Endothelial cell of umbilical vein (primary cell): ENCODE measurements at regions not wholly inside any gene's neighbourhood (a gene's known extent, or its start where the extent isn't known, plus 50 kb on each side); places are given as distances from the start of the nearest gene placed in this dataset.

ENCODE experiments used
- BruUV-seq: library from RNA; stranded (reverse); fragments of 400-500 nt; replicated peaks from 2 replicates; lab custom pipeline; 2021; lab: Mats Ljungman, UMichigan
- CTCF ChIA-PET: fragments of 300-600, 350-600 bp; sonication (Branson Sonifier 250); formaldehyde crosslinking; loops from one replicate; lab custom pipeline; 2021; ENCODE audit warnings: antibody characterized with exemption, inconsistent platforms; lab: Charles Lee
- POLR2A ChIA-PET: fragments of 300-600, 350-600 bp; sonication (Branson Sonifier 250); formaldehyde crosslinking; loops from one replicate; lab custom pipeline; 2021; ENCODE audit warnings: antibody characterized with exemption, inconsistent platforms; lab: Charles Lee
- DNase-seq: peaks from one replicate; pipeline ENCODE4 v3.0.0-alpha.2; 2011; ENCODE audit warnings: low read depth, low spot score
- FAIRE-seq: peaks from 2 replicates; lab custom pipeline; 2011; peaks lifted over from hg19 to GRCh38; lab: Jason Lieb, UNC
- H2AFZ ChIP-seq: 2 replicates; pipeline ENCODE4 v1.6.0; 2012; ENCODE audit warnings: low read depth, low read length, control low read depth, inconsistent platforms
- H3K27ac ChIP-seq: 2 replicates; pipeline ENCODE4 v1.5.1; 2011; ENCODE audit warnings: low read depth, mild to moderate bottlenecking, control low read depth, low read length, moderate library complexity; ENCODE audit not compliant: insufficient read depth
- H3K27me3 ChIP-seq, 2 experiments: 2 replicates each; pipeline versions ENCODE4 v1.6.0 to v1.6.1; 2011; ENCODE audit warnings: low read length in 2 of 2, mixed read lengths in 1 of 2; ENCODE audit not compliant: control insufficient read depth in 2 of 2, insufficient read depth in 2 of 2
- H3K36me3 ChIP-seq, 2 experiments: 2 replicates in 1 of 2; 3 replicates in 1 of 2; pipeline ENCODE4 v1.5.1; 2011; ENCODE audit warnings: low read length in 2 of 2, mild to moderate bottlenecking in 1 of 2, moderate library complexity in 1 of 2; ENCODE audit not compliant: control insufficient read depth in 2 of 2, insufficient read depth in 2 of 2; ENCODE audit errors: extremely low read depth in 1 of 2
- H3K4me1 ChIP-seq: 3 replicates; pipeline ENCODE4 v1.5.1; 2011; ENCODE audit warnings: mild to moderate bottlenecking, low read length; ENCODE audit not compliant: control insufficient read depth, insufficient read depth; ENCODE audit errors: extremely low read depth
- H3K4me2 ChIP-seq: 2 replicates; pipeline ENCODE4 v1.6.1; 2011; ENCODE audit warnings: low read length, control low read depth, mixed read lengths; ENCODE audit not compliant: insufficient read depth
- H3K4me3 ChIP-seq, 3 experiments: fragments of 200-600 bp in 1 of 3; sonication (generic), shearing (Covaris generic) in 1 of 3; replicated peaks in 1 of 3; 2 replicates each; pipeline ENCODE4 v1.5.1; 2011 to 2016; ENCODE audit warnings: control low read depth in 3 of 3, low read length in 3 of 3, mild to moderate bottlenecking in 2 of 3, inconsistent platforms in 1 of 3, low read depth in 1 of 3, moderate library complexity in 1 of 3; ENCODE audit not compliant: insufficient read depth in 1 of 3
- H3K79me2 ChIP-seq: 2 replicates; pipeline ENCODE4 v1.6.0; 2012; ENCODE audit warnings: low read length, inconsistent platforms; ENCODE audit not compliant: control insufficient read depth, insufficient read depth
- H3K9ac ChIP-seq: replicated peaks from 2 replicates; pipeline ENCODE3; 2011; ENCODE audit warnings: low read length, control low read depth; ENCODE audit not compliant: insufficient read depth; ENCODE audit errors: extremely low read depth
- H3K9me1 ChIP-seq: replicated peaks from 3 replicates; pipeline ENCODE4 v1.6.0; 2011; ENCODE audit warnings: mild to moderate bottlenecking, low read length; ENCODE audit not compliant: control insufficient read depth, insufficient read depth; ENCODE audit errors: extremely low read depth
- H3K9me3 ChIP-seq: replicated peaks from 2 replicates; pipeline ENCODE4 v1.5.1; 2012; ENCODE audit warnings: low read length, inconsistent platforms; ENCODE audit not compliant: control insufficient read depth, insufficient read depth
- H4K20me1 ChIP-seq: replicated peaks from 2 replicates; pipeline ENCODE3; 2011; ENCODE audit warnings: mild to moderate bottlenecking, low read length; ENCODE audit not compliant: control insufficient read depth, insufficient read depth; ENCODE audit errors: extremely low read depth
- EZH2 ChIP-seq: IDR thresholded peaks from 2 replicates; pipeline ENCODE4 v1.6.1; 2012; ENCODE audit warnings: borderline replicate concordance, low read depth, mild to moderate bottlenecking, moderate library complexity, low read length, inconsistent platforms; ENCODE audit not compliant: severe bottlenecking
- FOS ChIP-seq: IDR thresholded peaks from 2 replicates; pipeline ENCODE4 v1.6.1; 2011; ENCODE audit warnings: mild to moderate bottlenecking, low read length, moderate library complexity, borderline replicate concordance; ENCODE audit not compliant: insufficient read depth
- GATA2 ChIP-seq: IDR thresholded peaks from 2 replicates; pipeline ENCODE4 v1.7.0; 2011; ENCODE audit warnings: low read depth, mild to moderate bottlenecking, moderate library complexity, mixed read lengths, low read length; ENCODE audit not compliant: insufficient read length, insufficient read depth
- JUN ChIP-seq: IDR thresholded peaks from 2 replicates; pipeline ENCODE4 v1.6.1; 2011; ENCODE audit warnings: borderline replicate concordance, low read depth; ENCODE audit not compliant: insufficient read length, insufficient read depth
- MYC ChIP-seq: IDR thresholded peaks from one replicate; pipeline ENCODE4 v1.6.1; 2011; ENCODE audit warnings: mild to moderate bottlenecking, low read depth, low read length
- POLR2A ChIP-seq: IDR thresholded peaks from 2 replicates; pipeline ENCODE4 v1.6.1; 2012; ENCODE audit warnings: low read depth, mild to moderate bottlenecking, control low read depth, low read length
- POLR2AphosphoS5 ChIP-seq: IDR thresholded peaks from 2 replicates; pipeline ENCODE4 v1.6.1; 2012; ENCODE audit warnings: low read depth, mild to moderate bottlenecking, control low read depth, low read length, moderate library complexity; ENCODE audit not compliant: insufficient read depth
- dilution Hi-C: fragments of 300-500 bp; cut with MboI; formaldehyde crosslinking; loops from one replicate; pipeline ENCODE4 v1.15.0; 2019; ENCODE audit warnings: low sequenced_read_pairs; ENCODE audit not compliant: extremely low pct_ligation_motif_present
- intact Hi-C: fragments of 100-400 bp; cut with micrococcal nuclease; formaldehyde crosslinking; loops from one replicate; pipeline ENCODE4 v1.10.0; 2022
- TF ChIP-seq, protein P1 (sequence below), 2 donors: IDR thresholded peaks; 1 replicate in 1 of 2; 2 replicates in 1 of 2; pipeline ENCODE4 v1.5.1; 2011; ENCODE audit warnings: low read length in 2 of 2, mild to moderate bottlenecking in 2 of 2, moderate library complexity in 2 of 2, control low read depth in 1 of 2, inconsistent platforms in 1 of 2, low read depth in 1 of 2; ENCODE audit not compliant: insufficient read depth in 1 of 2; ENCODE audit errors: extremely low read depth in 1 of 2
- TF ChIP-seq, protein P2 (sequence below): IDR thresholded peaks from 2 replicates; pipeline ENCODE4 v1.6.1; 2011; ENCODE audit not compliant: insufficient read depth, insufficient read length

DNA sequence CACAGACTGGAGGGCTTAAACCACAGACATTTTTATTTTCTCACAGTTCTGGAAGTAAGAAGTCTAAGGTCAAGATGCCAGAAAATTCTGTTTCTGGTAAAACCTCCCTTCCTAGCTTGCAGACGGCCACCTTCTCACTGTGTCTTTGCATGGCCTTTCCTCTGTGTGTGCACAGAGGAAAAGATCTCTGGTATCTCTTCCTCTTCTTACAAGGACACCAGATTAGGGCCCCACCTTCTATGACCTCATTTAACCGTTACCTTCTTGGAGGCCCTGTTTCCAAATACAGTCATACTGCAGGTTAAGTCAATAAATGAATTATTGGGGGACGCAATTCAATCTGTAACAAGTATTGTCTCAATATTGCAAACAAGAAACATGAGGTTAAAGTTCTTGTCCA lies 63.0 kb upstream of the PRDX6 start:
- H3K79me2 ChIP-seq, result no peaks in the 10 kb centered on the region
- DNase-seq, result no peak
- ChIA-PET POLR2A (no interaction called here), CTCF (interaction anchor here (1.5 kb wide), 1 partner anchor 12 kb away, joined by 3 read pairs; no protein-coding TSS in a partner anchor)
- intact Hi-C loops, result no loop called here
- H4K20me1 ChIP-seq, result no peaks in the 10 kb centered on the region
- H3K4me3 ChIP-seq, result no peak overlapping the region
- H3K27ac ChIP-seq, result no peak overlapping the region
- no peak overlapping the region for H3K9ac ChIP-seq
- BruUV-seq, result no TSS peak
- dilution Hi-C loops, result no loop called here
- FAIRE-seq, result no peak
- H3K36me3 ChIP-seq, result no peaks in the 10 kb centered on the region
- no peak overlapping the region for H2AFZ ChIP-seq
- no peak overlapping the region for H3K4me2 ChIP-seq
- H3K9me1 ChIP-seq, result no peaks in the 10 kb centered on the region
- H3K9me3 ChIP-seq, result no peaks in the 10 kb centered on the region
- peaks cover 4% of the 10 kb centered on the region for H3K4me1 ChIP-seq
- TF ChIP-seq MYC, result no peak
- no peak for TF ChIP-seq FOS
- TF ChIP-seq EZH2, result no peak
- no peaks in the 10 kb centered on the region for H3K27me3 ChIP-seq

DNA sequence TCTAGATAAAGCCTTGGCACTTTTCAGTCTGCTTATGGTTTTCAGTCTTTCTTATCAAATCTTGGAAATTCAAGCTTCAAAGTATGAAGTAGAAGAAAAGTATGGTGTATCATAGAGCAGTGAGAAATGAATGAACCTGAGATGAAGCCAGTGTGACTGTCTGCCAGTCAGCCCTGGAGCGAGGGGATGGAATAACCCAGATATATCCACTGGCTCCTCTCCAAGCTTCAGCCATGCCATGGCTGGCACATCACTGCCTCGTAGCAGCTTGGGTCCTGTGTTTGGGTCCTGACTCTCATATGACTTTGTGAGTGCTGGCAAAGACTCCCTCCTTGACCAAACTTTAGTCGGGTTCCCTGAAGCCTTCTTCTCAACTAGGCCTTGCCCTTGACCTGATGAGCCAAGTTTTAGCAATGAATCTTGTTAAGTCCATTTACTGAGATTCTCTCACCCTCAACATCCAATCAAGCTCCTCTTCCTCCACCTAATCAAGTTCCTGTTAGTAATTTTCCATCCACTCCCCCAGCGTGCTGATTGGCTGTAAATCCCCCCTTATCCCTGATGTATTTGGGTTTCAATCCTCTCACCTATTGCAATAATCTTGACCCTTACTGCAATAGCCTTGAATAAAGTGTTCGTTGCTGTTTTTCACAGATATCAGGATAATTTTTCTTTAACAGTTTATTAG lies 62.5 kb upstream of the PRDX6 start:
- Histone ChIP-seq H3K9me3 (no peaks in the 10 kb centered on the region), H3K9ac (no peak overlapping the region), H3K4me2 (no peak overlapping the region), H3K27ac (no peak overlapping the region), H3K36me3 (no peaks in the 10 kb centered on the region), H2AFZ (no peak overlapping the region), H3K4me3 (no peak overlapping the region), H3K27me3 (no peaks in the 10 kb centered on the region), H3K79me2 (no peaks in the 10 kb centered on the region), H4K20me1 (no peaks in the 10 kb centered on the region), H3K9me1 (no peaks in the 10 kb centered on the region), H3K4me1 (peaks cover under 1% of the 10 kb centered on the region)
- ChIA-PET POLR2A (no interaction called here), CTCF (interaction anchor here (1.5 kb wide), 1 partner anchor 13 kb away, joined by 3 read pairs; no protein-coding TSS in a partner anchor)
- DNase-seq (no peak), FAIRE-seq (no peak)
- BruUV-seq, result no TSS peak
- intact Hi-C loops (no loop called here), dilution Hi-C loops (no loop called here)
- TF ChIP-seq GATA2, result no peak
- no peak for TF ChIP-seq POLR2AphosphoS5
- TF ChIP-seq EZH2, result no peak
- TF ChIP-seq, protein P1, sequence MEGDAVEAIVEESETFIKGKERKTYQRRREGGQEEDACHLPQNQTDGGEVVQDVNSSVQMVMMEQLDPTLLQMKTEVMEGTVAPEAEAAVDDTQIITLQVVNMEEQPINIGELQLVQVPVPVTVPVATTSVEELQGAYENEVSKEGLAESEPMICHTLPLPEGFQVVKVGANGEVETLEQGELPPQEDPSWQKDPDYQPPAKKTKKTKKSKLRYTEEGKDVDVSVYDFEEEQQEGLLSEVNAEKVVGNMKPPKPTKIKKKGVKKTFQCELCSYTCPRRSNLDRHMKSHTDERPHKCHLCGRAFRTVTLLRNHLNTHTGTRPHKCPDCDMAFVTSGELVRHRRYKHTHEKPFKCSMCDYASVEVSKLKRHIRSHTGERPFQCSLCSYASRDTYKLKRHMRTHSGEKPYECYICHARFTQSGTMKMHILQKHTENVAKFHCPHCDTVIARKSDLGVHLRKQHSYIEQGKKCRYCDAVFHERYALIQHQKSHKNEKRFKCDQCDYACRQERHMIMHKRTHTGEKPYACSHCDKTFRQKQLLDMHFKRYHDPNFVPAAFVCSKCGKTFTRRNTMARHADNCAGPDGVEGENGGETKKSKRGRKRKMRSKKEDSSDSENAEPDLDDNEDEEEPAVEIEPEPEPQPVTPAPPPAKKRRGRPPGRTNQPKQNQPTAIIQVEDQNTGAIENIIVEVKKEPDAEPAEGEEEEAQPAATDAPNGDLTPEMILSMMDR (IDR thresholded peaks at IDR 0.05; ENCODE audit: extremely low read depth in 1 of 2, insufficient read depth in 1 of 2, low read depth in 1 of 2, low read length in 2 of 2), result no peak
- TF ChIP-seq MYC, result no peak
- no peak for TF ChIP-seq FOS
- TF ChIP-seq POLR2A, result no peak
- TF ChIP-seq, protein P2, sequence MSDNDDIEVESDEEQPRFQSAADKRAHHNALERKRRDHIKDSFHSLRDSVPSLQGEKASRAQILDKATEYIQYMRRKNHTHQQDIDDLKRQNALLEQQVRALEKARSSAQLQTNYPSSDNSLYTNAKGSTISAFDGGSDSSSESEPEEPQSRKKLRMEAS, result no peak
- TF ChIP-seq JUN, result no peak
